ENCODE measurements at regions not wholly inside any gene's neighbourhood (a gene's known extent, or its start where the extent isn't known, plus 50 kb on each side); places are given as distances from the start of the nearest gene placed in this dataset.

- Histone ChIP-seq H3K27ac (no peak overlapping the region), H3K4me2 (no peak overlapping the region), H3K27me3 (no peaks in the 10 kb centered on the region), H3K4me3 (no peak overlapping the region), H3K9ac (no peak overlapping the region), H3K36me3 (no peaks in the 10 kb centered on the region), H3K4me1 (no peaks in the 10 kb centered on the region), H4K20me1 (no peaks in the 10 kb centered on the region), H3K9me3 (no peaks in the 10 kb centered on the region)
- no peak for TF ChIP-seq Cebpa-rat (IDR thresholded peaks at IDR 0.05)
Measured at GRCh38 chr15:95857124-95857757, 473.3 kb upstream of the NR2F2 start.

- Histone ChIP-seq H3K27ac (no peak overlapping the region), H4K20me1 (no peaks in the 10 kb centered on the region), H3K4me3 (no peak overlapping the region), H3K4me1 (no peaks in the 10 kb centered on the region), H3K27me3 (no peaks in the 10 kb centered on the region), H3K9me3 (no peaks in the 10 kb centered on the region), H3K9ac (no peak overlapping the region), H3K4me2 (no peak overlapping the region), H3K36me3 (no peaks in the 10 kb centered on the region)
- no peak for TF ChIP-seq Cebpa-rat (IDR thresholded peaks at IDR 0.05)
Measured at GRCh38 chr15:95857758-95858157, 472.7 kb upstream of the NR2F2 start.

GRCh38 chr15:95860406-95860805 lies 470.1 kb upstream of the NR2F2 start:
- no peaks in the 10 kb centered on the region for H3K36me3 ChIP-seq
- H3K4me2 ChIP-seq: no peak overlapping the region
- H3K4me3 ChIP-seq: no peak overlapping the region
- no peak overlapping the region for H3K27ac ChIP-seq
- no peaks in the 10 kb centered on the region for H3K4me1 ChIP-seq
- H4K20me1 ChIP-seq: no peaks in the 10 kb centered on the region
- no peak for TF ChIP-seq Cebpa-rat (IDR thresholded peaks at IDR 0.05)
- no peak overlapping the region for H3K9ac ChIP-seq
- no peaks in the 10 kb centered on the region for H3K9me3 ChIP-seq
- no peaks in the 10 kb centered on the region for H3K27me3 ChIP-seq

GRCh38 chr15:95864467-95864886 lies 466.0 kb upstream of the NR2F2 start:
- H4K20me1 ChIP-seq: no peaks in the 10 kb centered on the region
- H3K4me2 ChIP-seq: no peak overlapping the region
- H3K9ac ChIP-seq: no peak overlapping the region
- H3K27ac ChIP-seq: no peak overlapping the region
- no peaks in the 10 kb centered on the region for H3K9me3 ChIP-seq
- no peak for TF ChIP-seq Cebpa-rat (IDR thresholded peaks at IDR 0.05)
- H3K4me3 ChIP-seq: no peak overlapping the region
- H3K27me3 ChIP-seq: no peaks in the 10 kb centered on the region
- H3K36me3 ChIP-seq: no peaks in the 10 kb centered on the region
- H3K4me1 ChIP-seq: no peaks in the 10 kb centered on the region

GRCh38 chr15:95865330-95865739 lies 465.2 kb upstream of the NR2F2 start:
- TF ChIP-seq Cebpa-rat (IDR thresholded peaks at IDR 0.05): no peak
- Histone ChIP-seq H3K27ac (no peak overlapping the region), H3K9ac (no peak overlapping the region), H3K27me3 (no peaks in the 10 kb centered on the region), H3K4me3 (no peak overlapping the region), H3K9me3 (no peaks in the 10 kb centered on the region), H3K36me3 (no peaks in the 10 kb centered on the region), H3K4me2 (no peak overlapping the region), H3K4me1 (no peaks in the 10 kb centered on the region), H4K20me1 (no peaks in the 10 kb centered on the region)

- no peaks in the 10 kb centered on the region for H3K27me3 ChIP-seq
- no peak overlapping the region for H3K4me3 ChIP-seq
- no peaks in the 10 kb centered on the region for H3K9me3 ChIP-seq
- no peaks in the 10 kb centered on the region for H3K4me1 ChIP-seq
- no peak overlapping the region for H3K9ac ChIP-seq
- no peaks in the 10 kb centered on the region for H4K20me1 ChIP-seq
- H3K4me2 ChIP-seq: no peak overlapping the region
- H3K27ac ChIP-seq: no peak overlapping the region
- no peak for TF ChIP-seq Cebpa-rat (IDR thresholded peaks at IDR 0.05)
- no peaks in the 10 kb centered on the region for H3K36me3 ChIP-seq
Measured at GRCh38 chr15:95866711-95867440, 463.6 kb upstream of the NR2F2 start.

GRCh38 chr15:95868450-95868849 lies 462.1 kb upstream of the NR2F2 start:
- Histone ChIP-seq H3K4me2 (no peak overlapping the region), H3K27ac (no peak overlapping the region), H3K9ac (no peak overlapping the region), H3K27me3 (no peaks in the 10 kb centered on the region), H3K36me3 (no peaks in the 10 kb centered on the region), H3K9me3 (no peaks in the 10 kb centered on the region), H4K20me1 (no peaks in the 10 kb centered on the region), H3K4me1 (no peaks in the 10 kb centered on the region), H3K4me3 (no peak overlapping the region)
- TF ChIP-seq Cebpa-rat (IDR thresholded peaks at IDR 0.05): no peak

GRCh38 chr15:95868970-95869369 lies 461.5 kb upstream of the NR2F2 start:
- Histone ChIP-seq H3K9me3 (no peaks in the 10 kb centered on the region), H3K4me2 (no peak overlapping the region), H3K4me3 (no peak overlapping the region), H4K20me1 (no peaks in the 10 kb centered on the region), H3K27me3 (no peaks in the 10 kb centered on the region), H3K36me3 (no peaks in the 10 kb centered on the region), H3K4me1 (no peaks in the 10 kb centered on the region), H3K9ac (no peak overlapping the region), H3K27ac (no peak overlapping the region)
- TF ChIP-seq Cebpa-rat (IDR thresholded peaks at IDR 0.05): no peak

- Histone ChIP-seq H4K20me1 (no peaks in the 10 kb centered on the region), H3K36me3 (no peaks in the 10 kb centered on the region), H3K4me3 (no peak overlapping the region), H3K4me2 (no peak overlapping the region), H3K9ac (no peak overlapping the region), H3K27me3 (no peaks in the 10 kb centered on the region), H3K9me3 (no peaks in the 10 kb centered on the region), H3K27ac (no peak overlapping the region), H3K4me1 (peaks cover 2% of the 10 kb centered on the region)
- TF ChIP-seq Cebpa-rat (IDR thresholded peaks at IDR 0.05): no peak
Measured at GRCh38 chr15:95869920-95870319, 460.6 kb upstream of the NR2F2 start.

- Histone ChIP-seq H3K9ac (no peak overlapping the region), H4K20me1 (no peaks in the 10 kb centered on the region), H3K4me2 (no peak overlapping the region), H3K27ac (no peak overlapping the region), H3K27me3 (no peaks in the 10 kb centered on the region), H3K36me3 (no peaks in the 10 kb centered on the region), H3K4me3 (no peak overlapping the region), H3K4me1 (peaks cover 9% of the 10 kb centered on the region), H3K9me3 (no peaks in the 10 kb centered on the region)
- no peak for TF ChIP-seq Cebpa-rat (IDR thresholded peaks at IDR 0.05)
Measured at GRCh38 chr15:95872366-95872771, 458.1 kb upstream of the NR2F2 start.

Measured in BLaER1 (cell line).